Erythroblast (primary cell): ENCODE measurements at regions not wholly inside any gene's neighbourhood (a gene's known extent, or its start where the extent isn't known, plus 50 kb on each side); places are given as distances from the start of the nearest gene placed in this dataset.

ENCODE experiments used
- DNase-seq, 2 experiments: peaks; one replicate each; lab custom pipeline; 2025; lab: John Stamatoyannopoulos, UW
- GATA1 ChIP-seq: IDR thresholded peaks from 2 replicates; pipeline ENCODE4 v1.6.1; 2011; ENCODE audit warnings: low read depth, mild to moderate bottlenecking, control low read depth, low read length, moderate library complexity
- POLR2A ChIP-seq: IDR thresholded peaks from 2 replicates; pipeline ENCODE4 v1.6.1; 2011; ENCODE audit warnings: mild to moderate bottlenecking, low read length

DNA sequence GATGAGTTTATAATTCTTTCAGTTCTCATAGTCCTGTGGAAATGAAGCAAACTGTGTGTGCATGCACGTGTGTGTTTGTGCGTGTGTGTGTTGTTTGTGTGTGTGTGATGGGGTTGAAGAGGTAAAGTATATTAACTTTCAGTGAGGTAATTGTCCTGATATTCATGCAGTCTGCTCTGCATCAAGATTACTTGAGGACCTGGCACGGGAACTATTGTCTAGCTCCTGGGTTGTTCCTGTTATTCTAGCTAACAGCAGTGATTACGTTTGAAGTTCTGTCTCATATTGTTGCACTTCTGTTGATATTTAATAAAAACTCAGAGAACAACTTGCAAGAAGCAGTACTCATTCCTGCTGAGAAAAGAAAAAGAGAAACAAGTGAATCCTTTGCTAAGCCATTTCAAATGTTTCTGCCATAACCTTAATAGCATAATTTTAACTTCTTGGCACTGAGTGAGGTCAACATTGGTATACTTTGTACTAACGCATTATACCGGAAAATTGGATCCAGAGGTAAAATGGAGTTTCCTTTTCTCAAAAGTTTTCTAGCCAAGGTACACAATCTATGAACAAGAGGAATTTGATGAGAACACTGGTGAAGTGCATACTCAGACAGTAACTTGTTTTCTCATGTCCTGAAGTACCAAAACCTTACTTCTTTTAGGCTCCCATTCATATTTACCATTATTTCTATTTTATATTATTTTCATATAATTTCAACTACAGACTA lies 113.2 kb downstream of the SPCS3 start:
- TF ChIP-seq POLR2A: no peak
- TF ChIP-seq GATA1: no peak
- no peak for DNase-seq

DNA sequence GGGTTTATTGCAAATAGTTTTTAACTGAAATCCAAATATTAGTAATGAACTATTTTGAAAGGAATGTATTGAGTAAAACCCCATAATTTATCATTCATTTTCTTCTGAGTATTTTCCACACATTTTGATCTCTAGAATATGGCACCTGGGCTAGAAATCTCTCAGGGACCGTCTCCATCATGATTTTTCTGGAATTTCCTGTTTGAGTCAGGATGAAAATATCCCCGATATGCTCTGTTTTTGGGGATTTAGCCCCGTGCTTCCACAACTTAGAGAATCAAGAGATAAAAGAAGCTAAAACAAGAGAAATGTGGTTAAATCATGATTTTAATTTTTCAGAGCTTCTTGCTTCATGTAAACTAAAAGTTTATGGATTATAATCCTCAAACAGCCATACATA lies 114.2 kb downstream of the SPCS3 start:
- DNase-seq: no peak
- TF ChIP-seq POLR2A (no peak), GATA1 (no peak)

DNA sequence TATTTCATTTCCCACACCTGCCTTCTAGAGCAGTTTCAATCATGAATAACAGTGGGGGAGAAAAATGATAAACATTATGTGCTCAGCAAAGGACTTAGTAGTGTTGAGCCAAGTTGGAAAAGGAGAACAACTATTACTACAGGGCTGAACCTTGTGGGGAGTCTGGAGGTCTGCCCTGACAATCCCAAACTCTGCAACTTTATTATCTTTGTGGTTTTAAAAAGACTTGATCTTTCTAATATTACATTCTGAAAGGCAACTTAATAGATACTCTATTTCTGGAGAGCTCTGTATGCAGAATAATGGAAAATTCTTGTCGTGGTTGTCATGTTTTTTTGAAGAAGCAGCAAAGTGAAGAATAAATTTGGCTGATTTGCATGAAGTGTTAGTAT lies 116.1 kb downstream of the SPCS3 start:
- no peak for DNase-seq
- no peak for TF ChIP-seq POLR2A
- TF ChIP-seq GATA1: no peak

DNA sequence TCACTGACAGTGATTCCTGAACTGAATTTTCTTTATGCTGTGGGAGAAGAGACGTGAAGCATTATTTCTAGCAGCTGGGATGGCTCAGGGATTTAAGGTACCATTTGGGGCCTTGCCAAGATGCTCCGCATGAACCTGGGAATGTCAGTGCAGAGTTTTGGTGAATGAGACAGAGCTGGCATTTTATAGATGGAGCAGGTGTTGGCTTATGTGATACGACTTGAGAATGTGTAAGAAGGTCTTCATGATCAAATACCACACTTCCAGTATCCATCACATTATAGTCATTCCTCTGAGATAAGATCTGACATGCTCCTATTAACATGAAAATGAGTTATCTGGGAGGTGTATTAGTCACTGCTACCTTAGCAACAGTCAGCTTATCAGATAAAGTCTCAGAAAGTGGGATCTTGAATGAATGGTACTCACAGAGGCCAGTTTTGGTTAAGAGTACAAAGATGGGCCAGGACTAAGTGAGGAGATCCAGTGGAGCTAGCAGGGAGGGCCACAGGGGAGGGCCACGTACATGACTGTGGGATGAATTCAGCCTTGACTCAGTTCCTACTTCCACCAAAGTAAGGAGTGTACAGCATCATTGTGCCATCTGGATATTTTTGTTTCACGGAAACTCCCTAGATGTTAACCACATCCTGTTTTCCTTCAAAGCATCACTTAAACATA lies 116.7 kb downstream of the SPCS3 start:
- DNase-seq: no peak
- TF ChIP-seq GATA1: no peak

DNA sequence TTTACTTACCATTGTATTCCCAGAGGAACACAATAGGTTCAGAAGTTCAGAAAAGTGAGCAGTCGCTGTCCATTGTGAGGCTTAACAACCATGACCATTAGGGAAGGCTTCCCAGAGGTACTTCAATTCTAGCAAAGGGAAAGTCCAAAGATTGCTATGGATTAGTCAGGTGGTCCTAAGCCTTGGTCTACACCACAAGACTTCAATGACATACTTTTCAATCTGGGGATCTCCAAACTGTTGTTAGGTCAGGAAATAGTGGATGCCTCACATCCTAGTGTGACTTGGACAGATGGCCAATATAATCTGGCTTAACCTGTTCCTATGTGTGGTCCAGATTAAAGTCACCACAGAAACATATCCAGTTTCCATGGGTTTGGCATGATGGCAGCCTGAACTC lies 118.0 kb downstream of the SPCS3 start:
- DNase-seq: no peak

DNA sequence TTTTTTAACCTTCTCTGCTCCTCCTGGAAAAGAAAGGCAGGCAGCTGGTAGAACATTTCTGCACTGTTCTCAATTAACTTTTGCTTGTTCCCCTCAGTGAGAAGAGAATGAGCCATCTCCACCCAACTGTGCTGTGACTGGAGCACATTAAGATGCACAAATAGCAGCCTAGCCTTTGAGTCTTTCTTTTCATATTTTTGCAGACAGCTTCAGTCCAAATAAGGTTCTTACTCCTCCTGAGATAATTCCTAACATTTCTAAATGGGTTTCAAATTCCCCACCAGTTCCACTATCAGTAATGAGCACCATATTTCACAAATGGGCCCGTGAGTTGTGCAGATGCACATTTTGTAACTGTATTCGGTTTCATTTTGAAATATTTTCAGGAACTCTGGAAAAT lies 118.6 kb downstream of the SPCS3 start:
- no peak for TF ChIP-seq POLR2A
- no peak for TF ChIP-seq GATA1

More for the DNA sequence above, 118.0 kb downstream of the SPCS3 start:
- TF ChIP-seq POLR2A (no peak), GATA1 (no peak)

DNA sequence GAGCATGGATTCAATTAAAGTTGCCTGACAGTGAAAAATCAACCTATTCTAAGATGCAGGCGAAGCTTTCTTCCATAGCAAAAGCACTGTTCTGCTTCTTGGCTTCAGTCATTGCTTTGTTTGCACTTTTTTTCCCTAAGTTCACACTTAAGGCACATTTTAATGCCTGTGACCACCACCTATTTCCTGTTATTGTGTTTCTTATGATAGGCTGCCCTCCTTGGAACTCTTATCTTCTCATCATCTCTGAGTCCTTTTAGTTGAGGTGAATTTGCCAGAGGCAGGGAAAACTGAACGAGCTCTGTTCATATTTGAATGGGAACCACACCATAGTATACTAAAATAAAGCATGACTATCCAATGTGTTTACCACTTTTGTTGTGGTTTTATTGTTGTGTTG lies 119.8 kb downstream of the SPCS3 start:
- no peak for DNase-seq
- TF ChIP-seq GATA1 (no peak), POLR2A (no peak)

More for the DNA sequence above, 118.6 kb downstream of the SPCS3 start:
- DNase-seq: no peak

DNA sequence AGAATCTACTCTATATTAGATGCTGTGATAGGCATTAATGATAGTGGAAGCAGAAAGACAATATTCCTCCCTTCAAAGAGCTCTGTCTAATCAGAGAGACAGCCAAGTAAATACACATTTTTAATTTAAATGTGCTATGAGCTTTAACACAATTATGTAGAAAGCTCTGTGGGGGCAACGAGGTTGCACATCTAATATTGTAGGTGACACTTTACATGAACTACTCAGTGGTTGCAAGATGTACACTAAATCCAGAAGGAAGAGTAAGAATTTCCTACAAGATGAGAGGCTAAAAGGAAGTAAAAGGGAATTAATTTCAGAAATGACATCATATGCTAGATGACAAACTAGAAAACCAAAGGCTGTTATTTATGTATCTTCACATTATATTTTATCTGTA lies 120.9 kb downstream of the SPCS3 start:
- no peak for DNase-seq
- no peak for TF ChIP-seq POLR2A
- no peak for TF ChIP-seq GATA1

DNA sequence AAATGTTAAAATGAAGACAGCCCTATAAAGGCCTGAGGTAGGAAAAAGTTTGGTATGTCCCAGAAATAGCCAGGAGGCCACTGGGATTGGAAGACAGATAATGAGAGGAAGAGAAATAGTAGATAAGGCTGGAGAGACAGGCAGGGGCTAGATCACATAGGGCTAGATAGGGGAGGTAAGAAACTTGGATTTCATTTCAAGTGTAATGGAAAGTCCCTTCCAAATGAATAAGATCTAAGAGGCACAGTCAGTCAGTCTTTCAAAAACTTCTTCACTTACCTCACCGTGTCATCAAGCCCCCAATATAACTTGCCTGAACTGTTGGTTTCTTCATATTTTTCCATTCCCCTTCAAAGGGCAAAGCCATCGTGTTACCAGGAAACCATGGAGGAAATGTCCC lies 121.8 kb downstream of the SPCS3 start:
- DNase-seq: no peak
- TF ChIP-seq POLR2A: no peak
- no peak for TF ChIP-seq GATA1

DNA sequence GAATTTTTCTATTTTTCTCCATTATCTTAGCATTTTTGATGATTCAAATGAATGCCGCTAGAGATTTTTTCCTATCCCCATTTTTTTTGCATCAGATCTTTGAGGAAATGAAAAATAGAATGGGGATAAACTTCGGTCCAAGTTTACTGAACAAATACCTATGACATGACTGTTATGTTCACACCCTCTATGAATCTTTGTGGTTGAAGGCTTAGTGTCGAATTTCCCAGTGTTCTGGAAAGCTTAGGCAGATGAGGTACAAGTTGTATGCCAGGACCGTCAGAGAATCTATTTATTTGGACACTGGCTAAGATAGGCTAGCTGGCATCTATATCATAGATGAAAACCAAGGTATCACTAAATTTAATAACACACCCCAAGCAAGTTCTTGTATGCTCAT lies 123.4 kb downstream of the SPCS3 start:
- no peak for DNase-seq
- TF ChIP-seq POLR2A: no peak
- TF ChIP-seq GATA1: no peak

DNA sequence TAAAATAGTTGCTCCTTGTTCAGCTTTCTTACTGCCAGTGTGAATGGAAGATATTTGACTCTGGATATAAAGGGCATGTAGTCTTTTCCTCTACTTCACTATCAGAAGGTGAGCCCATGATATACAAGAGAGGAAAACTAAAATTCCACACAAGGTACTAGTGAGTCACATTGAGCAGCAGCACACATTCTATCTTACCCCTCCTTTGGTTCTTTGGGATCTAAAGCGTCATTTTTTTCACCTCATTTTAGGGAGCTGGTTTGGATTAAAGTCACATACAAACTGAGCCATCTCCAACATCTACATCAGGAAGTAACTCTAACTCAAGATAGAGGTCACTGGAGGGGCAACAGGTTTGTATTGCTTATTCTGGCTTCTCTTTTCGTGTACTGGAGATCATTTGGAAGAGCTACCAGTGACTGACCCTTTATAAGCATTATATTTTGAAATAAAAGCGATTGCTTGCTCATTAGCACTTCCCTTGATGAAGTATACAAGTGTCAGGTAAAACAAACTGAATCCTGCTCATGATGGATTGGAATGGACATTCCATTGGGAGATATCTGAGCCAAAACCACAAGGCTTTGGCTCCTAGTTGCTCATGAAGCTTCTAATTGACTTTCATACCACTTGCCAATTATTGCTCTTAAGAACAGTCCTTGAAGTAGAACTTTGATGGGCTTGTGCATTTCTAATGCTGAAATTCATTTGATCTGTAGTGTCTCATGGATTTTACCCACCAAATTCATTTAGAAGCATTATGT lies 124.1 kb downstream of the SPCS3 start:
- TF ChIP-seq POLR2A: no peak
- TF ChIP-seq GATA1: no peak
- no peak for DNase-seq

DNA sequence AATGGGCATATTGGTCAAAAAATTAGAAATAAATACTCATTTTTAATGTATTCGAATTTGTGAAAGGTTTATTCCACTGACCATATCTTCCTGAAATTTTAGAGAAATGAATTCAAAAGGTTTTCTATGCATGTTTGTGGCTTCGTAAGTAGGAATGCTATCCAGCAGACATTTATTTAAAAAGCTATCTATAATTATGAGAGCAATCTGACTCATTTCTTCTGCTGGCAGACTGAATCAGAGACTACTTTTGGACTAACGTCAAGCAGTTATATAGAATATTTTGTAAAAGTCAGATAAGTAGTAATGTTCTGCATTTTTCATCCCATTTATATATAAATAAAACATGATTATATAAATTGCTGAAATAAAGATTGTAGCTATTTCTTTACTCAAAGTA lies 125.0 kb downstream of the SPCS3 start:
- TF ChIP-seq GATA1: no peak
- no peak for TF ChIP-seq POLR2A
- DNase-seq: no peak

DNA sequence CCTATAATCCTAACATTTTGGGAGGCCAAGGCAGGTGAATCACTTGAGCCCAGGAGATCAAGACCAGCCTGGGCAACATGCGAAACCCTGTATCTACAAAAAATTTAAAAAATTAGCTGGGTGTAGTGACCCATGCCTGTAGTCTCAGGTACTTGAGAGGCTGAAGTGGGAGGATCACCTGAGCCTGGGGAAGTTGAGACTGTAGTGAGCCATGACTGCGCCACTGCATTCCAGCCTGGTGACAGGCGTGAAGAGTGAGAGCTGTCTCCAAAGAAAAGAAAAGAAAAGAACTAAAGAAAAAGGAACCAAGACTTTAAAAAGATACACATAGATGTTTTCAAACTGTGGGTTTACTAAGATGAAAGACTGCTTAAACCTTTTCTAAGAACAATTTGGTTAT lies 129.0 kb downstream of the SPCS3 start:
- no peak for DNase-seq
- no peak for TF ChIP-seq GATA1
- no peak for TF ChIP-seq POLR2A

DNA sequence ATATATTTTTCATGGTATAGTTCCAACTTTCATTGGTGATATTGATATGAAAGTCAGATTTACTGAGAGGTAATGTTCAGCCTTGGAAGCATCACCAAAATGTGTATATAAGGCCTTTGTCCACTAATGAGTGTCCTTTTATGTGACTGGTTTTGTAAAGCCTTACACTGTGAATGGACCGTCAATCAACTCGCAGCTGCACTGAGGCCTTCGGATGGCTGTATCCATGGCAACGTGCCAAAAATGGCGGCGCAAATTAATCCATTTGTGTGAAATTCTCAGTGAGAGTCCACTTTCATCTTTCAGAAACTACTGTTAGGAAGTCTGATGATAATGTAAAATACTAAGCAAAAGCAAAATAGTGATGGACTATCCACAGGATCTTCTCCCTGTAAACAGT lies 131.7 kb downstream of the SPCS3 start:
- DNase-seq: no peak
- TF ChIP-seq POLR2A (no peak), GATA1 (no peak)
